ENCODE measurements at regions not wholly inside any gene's neighbourhood (a gene's known extent, or its start where the extent isn't known, plus 50 kb on each side); places are given as distances from the start of the nearest gene placed in this dataset.
A peak's percentile ranks its signal among the peaks of the same experiment; 100 is the strongest.

DNA sequence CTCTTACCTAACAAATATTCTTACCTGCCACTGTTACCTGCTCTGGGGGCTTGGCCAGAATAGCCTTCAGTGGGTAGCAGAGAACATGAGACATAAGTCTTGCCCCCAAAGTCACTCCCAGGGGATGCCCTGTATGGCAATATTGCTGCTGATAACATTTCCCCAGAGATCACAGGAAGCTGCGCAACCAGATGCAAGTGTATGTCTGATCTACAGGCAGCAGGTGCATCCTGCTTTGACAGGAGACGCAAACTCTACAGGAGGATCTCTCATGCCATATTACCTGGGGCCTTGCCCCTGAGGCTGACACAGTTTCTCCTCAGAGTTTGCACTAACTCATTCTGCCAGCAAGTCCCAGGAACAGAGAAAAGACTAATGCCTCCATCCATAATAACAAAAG lies 174.4 kb upstream of the LPP start:
- DNase-seq: no peak

DNA sequence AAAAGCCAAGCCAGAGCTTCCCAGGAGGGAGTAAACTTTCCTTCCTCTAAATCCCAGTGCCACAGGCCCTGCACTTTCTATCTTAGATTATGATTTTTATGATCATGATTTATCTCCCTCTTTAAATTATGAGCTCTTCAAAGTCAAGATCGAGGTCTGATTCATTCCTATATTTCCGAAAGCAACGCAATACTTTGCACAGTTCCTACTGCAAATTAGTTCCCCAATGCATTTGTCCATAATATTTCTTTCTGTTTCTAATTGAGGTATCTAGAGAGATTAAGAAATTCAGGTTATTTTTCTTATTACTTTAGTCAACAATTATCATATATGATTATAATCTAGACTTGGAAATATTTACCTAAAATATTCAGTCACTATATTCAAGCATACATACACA lies 173.1 kb upstream of the LPP start:
- no peak for DNase-seq

DNA sequence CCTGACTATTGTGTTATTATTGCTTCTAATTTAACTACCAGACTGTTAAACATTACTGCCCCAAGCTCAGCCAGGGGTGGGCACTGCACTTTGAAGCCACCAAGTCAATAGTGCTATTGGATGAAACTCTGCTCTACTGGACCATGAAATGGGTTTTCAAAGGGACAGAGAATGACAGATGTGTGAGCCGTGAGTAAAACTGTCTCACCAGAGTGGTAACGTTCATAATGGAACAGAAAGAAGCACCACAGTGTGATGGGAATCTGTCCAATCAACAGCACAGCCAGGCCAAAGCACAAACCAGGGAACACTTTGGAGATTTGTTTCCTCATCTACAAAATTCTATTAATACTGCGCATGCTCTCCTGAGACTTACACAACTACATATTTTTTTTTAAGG lies 171.8 kb upstream of the LPP start:
- no peak for DNase-seq

DNA sequence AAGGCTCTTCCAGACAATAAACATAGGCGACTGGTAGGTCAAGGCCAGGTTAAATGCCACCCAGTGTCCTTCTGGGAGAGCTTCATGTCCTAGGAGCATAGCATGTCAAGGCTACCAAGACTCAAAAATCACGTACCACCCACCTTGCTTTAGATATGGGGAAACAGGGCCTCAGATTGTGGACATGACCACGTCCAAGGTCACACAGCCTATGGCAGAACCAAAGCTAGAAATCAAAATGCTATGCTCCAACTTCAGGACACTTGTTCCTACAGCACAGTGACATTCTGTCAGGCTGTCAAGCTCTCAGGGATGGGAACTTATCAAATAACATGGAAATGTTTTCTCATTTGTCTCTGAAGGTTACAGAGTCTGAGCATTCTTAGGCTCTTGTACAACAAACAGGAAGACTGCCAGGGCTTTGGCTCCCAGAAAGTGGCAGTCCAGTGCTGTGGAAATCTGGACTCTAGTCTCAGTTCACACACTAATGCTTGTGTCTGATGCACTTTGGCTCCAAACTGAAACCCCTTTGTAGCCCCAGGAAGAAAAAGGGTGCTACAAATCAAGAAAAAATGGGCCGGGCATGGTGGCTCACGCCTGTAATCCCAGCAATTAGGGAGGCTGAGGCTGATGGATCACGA lies 170.4 kb upstream of the LPP start:
- no peak for DNase-seq

DNA sequence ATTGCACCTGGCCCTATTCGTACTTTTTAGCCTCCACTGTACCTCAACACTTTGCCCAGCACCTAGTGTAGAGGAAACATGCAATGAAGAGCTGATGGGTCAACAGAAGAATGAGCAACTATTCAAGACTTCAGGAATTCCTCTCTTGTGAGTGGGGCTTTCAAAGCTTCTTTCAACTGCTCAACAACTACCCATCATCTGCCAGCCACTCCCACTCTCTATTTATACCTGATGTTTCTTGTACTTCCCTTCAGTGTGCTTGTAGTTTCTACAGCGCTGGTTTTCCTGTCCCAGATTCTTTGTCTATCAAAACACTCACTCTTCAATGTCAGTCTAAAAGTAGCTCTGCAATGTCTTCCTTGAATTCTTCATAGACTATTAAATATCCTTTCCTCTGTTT lies 168.3 kb upstream of the LPP start:
- no peak for DNase-seq

DNA sequence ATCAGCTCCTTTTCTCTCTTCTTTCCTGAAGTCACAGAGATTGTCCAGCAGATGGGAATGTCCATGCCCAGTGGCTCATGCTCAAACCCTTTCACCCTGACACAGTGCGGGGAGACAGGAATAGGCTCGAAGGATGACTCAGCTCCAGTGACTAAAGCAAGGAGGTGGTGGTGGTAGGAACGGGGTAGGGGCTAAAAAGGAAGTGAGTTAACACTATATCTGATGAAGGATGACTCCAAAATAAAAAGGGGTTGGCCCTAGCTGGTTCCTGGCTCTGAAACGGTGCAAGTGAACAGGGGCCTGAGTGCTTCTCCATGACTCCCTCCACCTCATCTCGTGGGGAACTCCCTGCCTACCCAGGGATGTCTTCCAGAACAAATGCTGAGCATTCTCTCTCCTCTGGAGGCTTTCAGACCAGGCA lies 167.4 kb upstream of the LPP start:
- peak; percentile 54 for DNase-seq

DNA sequence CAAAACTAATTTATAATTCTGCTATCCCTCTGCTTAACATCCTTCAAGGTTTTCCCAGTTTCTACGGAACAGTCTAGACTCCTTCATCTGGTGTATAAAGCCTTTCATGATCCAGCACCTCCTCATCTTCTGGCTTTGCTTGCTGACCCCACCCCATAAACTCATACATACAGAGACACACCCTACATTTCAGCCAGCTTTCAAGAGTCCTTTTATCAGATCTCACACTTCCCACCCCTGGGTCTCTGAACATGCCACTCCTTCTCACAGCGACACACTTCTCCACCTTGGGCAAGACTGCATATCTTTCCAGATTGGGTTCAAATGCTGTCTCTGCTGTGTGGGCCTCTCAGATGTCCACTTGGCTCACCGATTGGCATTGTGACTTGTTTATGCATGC lies 166.8 kb upstream of the LPP start:
- peak; percentile 41 for DNase-seq

DNA sequence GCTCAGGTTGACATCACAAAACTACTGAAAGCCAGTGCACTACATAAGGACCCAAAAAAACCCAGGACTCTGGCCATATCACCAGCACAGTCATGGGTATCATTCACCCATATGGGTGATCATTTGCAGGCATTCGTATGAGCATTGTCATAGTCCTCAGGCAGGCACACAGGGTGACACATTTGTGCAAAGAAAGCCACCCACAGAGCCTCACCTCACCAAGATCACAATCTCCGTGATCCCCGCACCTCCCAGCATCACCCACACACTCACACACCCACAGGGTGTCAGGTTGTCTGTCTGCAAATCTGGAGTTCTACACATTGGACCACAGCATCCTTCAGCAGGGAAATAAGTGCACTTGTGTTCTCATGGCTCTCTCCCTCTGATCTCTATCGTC lies 166.0 kb upstream of the LPP start:
- no peak for DNase-seq

DNA sequence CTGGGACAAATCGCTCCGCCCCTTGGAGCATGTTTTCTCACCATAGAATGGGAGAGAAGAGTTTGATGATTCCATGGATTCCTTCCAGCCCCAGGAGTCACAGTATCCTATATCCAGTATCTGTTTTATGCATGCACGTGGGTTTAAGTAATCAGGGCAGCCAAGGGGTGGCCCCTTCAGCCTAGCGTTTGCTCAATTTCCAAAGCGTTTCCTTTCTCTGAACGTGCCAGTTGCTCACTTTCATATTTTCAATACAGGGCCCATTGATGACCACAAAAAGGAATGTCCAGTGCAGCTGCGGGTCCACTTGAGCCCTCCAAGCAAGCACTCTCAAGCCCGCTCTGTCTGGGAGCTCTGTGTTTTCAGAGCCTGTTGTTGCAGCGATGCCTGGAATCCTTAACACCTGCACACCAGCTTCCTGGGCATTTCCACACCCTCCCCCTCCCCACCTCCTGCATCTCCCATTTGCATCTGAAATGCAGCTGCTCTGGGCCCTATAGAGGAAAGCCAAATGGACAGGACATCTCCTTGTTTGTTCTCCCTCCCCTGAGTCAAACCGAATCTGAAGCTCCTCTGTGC lies 164.3 kb upstream of the LPP start:
- no peak for DNase-seq

DNA sequence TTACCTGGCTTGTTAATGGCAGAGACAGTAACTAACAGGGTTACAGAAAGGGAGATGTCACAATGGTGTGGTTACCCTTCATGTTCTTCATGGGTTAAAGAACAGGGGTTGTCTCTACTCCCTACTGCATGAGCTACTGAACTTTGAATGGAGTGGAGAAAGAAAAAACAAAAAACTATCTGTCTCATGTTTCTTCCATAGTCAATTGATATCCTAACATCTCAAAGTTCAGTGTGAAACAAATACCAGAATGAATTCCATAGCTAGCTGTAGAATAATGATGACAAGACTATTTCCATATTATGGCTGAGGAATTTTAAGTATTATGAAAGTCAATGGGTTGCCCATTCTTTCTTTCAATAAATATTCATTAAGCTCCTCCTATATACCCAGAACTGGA lies 161.3 kb upstream of the LPP start:
- no peak for DNase-seq

DNA sequence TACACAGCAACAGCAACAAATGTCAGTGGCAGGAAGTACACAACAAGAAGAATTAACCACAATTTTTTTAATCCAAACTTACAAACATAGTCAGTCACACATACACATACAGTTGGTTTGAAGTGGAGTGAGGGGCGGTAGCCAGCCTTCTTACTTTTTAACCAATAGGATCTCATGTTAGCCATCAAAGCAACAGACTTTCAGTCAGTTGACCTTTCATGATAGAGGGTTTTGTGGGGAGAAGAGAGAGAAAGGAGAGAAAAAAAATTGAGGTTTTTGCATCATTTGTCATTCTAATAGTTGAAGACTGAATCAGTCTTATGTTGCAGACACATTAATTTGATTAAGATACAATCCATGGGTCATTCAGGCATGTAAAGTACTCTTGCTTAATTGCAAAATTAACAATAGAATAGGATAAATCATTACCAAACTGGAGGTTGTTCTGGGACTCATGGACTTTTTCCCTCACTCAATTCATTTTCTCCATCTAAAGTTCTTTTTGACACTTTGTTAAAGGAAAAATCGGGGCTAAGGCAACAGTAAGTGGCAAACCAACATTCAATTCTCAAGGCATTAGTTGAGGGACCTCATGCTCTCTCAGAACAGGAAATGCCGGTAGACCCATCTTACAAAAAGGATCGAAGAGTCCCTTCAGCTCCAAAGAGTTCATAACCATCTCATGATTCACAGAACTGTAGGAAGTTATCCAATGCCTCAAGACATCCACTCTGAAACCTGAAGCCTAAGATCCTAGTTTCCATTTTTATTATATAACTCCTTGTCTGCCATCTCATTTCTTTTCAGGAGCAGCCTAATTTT lies 159.5 kb upstream of the LPP start:
- DNase-seq: no peak

DNA sequence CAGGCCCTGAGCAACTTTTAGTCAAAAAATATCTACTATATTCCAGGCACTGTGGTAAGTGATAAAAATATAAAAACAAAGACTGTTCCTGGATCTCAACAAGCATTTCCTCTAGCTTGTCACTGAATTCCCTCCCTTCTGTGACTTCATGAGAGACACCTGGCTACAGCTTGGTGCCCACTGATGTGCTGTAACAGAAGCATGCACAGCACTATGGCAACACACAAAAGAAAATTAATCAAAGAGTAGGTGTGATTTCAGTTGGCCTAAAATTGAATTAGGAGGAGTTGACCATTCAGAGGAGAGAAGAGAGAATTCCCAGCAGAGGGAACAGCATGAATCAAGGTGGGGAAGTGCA lies 158.9 kb upstream of the LPP start:
- DNase-seq: no peak

DNA sequence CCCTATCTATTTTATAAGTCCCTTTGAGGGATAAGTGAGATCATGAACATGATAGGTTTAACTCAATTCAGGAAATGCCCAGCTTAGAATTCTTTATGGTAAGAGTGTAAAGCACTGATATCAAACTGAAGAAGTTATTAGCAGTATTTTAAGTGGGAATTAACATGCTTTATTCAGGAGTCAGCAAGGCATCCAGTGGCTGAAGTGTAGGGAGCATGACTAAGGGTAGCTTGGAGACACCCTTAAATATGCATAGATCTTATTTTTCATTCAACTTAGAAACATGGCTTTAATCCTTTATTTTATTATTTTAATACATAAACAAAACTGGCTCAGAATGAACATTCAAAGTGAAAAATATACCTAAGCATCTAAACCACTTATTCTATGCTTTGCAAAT lies 158.3 kb upstream of the LPP start:
- no peak for DNase-seq

DNA sequence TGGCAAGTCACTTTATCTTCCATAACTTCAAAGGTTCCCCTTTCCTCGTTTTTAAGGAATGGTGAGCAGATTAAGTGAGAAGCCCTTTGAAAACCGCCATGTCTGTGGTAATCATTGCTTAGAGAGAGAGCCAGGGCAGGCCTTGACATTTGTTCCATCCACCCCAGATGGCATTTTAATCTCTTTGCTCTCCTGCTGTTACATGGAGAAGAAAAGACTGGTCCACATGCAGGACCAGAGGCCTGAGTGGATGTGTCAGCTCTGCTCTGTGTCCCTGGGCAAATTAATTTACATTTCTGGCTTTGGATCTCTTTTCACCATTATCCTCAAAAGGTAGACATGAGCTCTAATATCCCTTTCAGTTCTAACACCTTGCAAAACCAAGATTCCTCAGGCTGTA lies 157.3 kb upstream of the LPP start:
- DNase-seq: no peak

DNA sequence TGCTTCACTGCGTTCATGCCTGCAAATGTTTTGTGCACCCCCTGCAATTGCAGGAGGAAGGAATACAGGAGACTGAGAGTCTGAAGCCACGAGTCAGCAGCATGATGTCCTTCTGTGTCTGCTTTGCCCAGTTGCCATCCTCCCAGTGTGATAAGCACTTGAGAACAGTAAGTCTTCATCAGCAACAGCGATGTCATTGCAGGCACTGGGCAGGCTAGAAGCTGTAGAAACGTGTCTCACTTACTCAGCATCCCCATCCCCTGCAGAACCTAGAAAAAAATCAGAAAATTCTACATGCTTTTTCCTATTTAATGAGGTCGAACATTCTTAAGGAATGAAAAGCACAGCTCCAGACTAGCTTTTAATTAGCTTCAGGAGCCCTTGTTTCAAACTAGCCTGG lies 156.5 kb upstream of the LPP start:
- DNase-seq: no peak

DNA sequence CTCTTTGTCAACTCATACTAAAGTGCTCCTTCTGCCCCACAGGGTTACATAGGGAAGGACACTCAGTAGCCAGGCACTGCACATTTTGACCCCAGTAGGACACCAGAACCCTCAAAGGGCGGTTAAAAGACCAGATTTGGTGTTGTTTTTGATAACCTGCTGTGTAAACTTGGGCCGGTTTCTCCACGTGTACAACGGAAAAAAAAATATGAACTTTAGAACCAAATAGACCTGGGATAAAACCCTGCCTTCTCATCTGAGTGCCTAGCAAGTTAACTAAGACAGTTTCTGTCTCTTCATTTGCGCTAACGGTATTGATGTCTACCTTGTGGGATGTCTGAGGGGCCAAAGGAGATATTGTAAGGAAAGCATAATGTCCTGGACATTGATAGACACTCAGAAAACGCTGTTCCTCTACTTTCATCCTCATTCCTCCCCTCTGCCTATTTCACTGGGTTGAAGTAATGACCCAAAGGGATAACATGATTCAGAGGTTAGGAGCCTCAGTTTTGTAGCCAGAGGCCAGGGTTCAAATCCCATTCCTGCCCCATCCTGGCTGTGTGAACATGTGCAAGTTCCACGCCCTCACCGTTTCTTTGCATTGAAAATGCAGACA lies 155.9 kb upstream of the LPP start:
- DNase-seq: no peak

DNA sequence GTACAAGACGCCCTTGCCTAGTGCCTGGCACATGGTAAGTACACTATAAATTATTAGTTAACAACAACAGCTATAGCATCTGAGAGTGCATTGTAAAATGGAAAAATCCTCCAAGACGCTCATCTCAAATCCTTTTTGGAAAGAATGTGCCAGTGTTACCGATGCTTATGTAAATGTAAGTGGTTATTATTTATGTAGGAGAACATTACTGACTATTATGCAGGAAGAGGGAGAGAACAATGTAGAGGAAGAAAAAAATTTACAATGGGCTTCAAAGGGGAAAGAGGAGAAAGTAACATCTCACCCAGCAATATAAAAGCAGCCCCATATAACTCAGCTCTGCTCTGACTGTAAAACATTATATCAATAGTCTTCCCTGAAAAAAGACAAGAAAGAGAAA lies 155.3 kb upstream of the LPP start:
- no peak for DNase-seq

DNA sequence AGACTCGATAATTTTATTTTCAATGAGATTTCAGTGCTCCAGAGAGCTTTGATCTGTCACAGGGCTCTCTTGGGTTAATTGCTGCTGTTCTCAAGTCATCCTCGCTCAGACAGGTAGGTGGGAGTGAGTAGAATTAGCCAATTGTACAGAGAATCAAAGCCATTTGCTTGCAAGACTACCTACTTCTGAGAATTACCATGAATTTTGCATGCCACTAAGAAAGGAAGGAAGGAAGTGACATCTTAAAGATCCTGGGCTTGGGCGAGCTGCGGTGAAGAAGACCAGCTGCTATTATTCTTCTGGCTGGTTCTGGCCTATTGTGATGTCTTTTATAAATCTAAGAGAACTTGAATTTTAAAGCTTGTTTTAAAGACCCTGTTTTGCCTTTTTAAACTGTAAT lies 154.1 kb upstream of the LPP start:
- peak; percentile 49 for DNase-seq

DNA sequence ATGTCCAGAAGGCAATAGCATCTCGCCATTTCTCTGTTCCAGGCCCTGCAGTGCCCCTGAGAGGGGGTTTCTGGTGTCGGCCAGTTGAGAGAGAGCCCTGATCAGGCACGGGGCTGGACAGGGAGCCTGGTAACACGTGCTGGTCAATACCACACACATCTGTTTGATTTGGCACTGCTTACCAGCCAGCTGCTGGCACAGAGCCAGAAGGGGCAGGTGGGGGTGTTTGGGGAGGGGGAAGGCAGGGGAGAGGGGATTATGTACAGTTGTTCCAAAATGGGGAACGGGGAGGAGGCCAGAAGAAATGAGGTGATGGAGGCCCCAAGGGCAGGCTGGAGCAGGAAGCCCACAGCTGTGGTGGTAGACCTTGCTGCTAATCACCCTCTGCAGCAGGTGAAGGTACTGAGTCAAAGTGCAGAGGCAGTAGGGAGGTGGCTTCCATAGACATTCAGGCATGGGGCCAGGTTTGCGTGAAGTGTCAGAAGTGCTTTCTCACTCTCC lies 153.5 kb upstream of the LPP start:
- DNase-seq: no peak

DNA sequence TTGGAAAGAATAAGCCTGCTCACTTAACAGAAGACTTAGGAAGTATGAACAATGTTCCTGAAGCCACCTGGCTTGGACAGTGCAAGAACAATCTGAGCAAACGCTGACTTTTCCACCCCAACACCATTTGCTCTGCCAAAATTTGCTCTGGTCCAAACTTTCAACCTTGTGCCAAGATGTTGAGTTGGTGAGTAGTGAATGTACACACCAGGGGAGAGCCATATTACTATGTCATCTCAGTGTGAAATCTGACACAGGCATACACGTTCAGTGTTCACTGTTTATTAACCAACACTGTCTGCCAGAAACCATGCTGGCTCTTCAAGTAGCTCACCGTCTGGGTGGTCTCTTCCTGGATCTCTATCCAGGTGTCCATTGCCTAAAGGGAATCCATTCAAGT lies 152.9 kb upstream of the LPP start:
- DNase-seq: no peak

DNA sequence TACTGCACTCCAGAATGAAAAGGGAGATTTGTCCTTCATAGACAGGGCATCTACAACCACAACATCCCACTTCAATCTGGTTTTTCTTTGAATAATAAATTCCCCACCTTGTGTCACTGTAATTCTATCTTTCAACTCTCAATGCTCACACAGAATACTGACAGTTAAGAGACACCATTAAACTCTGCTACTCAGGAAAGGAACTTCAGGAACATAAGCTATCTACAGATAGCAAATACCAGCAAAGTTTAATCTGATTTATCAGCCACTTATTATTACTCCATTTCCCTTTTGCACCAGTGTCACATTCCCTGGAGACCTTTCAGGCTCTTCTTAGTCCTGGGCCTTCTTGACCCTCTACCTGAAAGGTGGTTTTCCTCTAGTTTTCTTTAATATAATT lies 152.0 kb upstream of the LPP start:
- no peak for DNase-seq

DNA sequence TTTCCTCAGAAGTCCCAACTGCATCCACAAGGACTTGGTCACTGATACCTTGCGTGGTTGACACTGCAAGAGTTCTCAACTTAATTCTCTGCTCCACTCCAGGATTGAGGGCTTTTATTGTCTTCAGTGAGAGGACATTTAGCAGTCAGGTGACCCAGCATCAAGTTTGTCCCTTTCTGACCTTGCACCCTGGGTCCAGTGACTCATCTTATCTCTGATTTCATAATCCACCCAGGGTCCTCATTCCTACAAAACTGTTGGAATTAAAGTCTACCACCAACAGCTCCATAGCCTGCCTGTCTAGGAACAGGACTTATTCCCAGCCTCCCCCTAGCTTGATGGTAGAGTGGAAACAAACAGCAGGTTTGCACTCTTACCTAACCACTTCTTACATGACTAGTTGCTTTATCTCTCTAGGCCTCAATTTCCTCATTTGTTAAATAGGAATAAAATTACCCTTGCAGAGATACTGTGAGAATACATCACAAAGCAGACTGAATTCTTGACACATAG lies 151.3 kb upstream of the LPP start:
- DNase-seq: no peak
